Neural progenitor cell (in vitro differentiated cells): ENCODE measurements at regions not wholly inside any gene's neighbourhood (a gene's known extent, or its start where the extent isn't known, plus 50 kb on each side); places are given as distances from the start of the nearest gene placed in this dataset.
"Not testable (repeated sequence)": the region's sequence is repeated elsewhere in the genome, so short reads cannot be mapped to it uniquely, and the experiment has no call there.

ENCODE experiments used
- EZH2 ChIP-seq: fragments of 200-600 bp; sonication (generic); IDR thresholded peaks from 2 replicates; pipeline ENCODE4 v1.6.1; 2017; ENCODE audit warnings: antibody characterized with exemption, mild to moderate bottlenecking, moderate library complexity
- TF ChIP-seq, protein P1 (sequence below): fragments of 200-600 bp; sonication (generic); IDR thresholded peaks from 2 replicates; pipeline ENCODE4 v1.5.1; 2017; ENCODE audit warnings: antibody characterized with exemption, mild to moderate bottlenecking

DNA sequence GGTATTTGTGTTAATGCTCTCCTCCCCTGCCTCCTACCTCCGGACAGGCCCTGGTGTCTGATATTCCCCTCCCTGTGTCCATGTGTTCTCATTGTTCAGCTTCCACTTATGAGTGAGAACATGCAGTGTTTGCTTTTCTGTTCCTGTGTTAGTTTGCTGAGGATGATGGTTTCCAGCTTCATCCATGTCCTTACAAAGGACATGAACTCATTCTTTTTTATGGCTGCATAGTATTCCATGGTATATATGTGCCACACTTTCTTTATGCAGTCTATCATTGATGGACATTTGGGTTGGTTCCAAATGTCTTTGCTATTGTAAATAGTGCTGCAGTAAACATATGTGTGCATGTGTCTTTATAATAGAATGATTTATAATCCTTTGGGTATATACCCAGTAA lies 105.2 kb upstream of the SNX2 start:
- TF ChIP-seq, protein P1, sequence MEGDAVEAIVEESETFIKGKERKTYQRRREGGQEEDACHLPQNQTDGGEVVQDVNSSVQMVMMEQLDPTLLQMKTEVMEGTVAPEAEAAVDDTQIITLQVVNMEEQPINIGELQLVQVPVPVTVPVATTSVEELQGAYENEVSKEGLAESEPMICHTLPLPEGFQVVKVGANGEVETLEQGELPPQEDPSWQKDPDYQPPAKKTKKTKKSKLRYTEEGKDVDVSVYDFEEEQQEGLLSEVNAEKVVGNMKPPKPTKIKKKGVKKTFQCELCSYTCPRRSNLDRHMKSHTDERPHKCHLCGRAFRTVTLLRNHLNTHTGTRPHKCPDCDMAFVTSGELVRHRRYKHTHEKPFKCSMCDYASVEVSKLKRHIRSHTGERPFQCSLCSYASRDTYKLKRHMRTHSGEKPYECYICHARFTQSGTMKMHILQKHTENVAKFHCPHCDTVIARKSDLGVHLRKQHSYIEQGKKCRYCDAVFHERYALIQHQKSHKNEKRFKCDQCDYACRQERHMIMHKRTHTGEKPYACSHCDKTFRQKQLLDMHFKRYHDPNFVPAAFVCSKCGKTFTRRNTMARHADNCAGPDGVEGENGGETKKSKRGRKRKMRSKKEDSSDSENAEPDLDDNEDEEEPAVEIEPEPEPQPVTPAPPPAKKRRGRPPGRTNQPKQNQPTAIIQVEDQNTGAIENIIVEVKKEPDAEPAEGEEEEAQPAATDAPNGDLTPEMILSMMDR, result not testable (repeated sequence)
- not testable (repeated sequence) for TF ChIP-seq EZH2
